ENCODE measurements at regions not wholly inside any gene's neighbourhood (a gene's known extent, or its start where the extent isn't known, plus 50 kb on each side); places are given as distances from the start of the nearest gene placed in this dataset.

DNA sequence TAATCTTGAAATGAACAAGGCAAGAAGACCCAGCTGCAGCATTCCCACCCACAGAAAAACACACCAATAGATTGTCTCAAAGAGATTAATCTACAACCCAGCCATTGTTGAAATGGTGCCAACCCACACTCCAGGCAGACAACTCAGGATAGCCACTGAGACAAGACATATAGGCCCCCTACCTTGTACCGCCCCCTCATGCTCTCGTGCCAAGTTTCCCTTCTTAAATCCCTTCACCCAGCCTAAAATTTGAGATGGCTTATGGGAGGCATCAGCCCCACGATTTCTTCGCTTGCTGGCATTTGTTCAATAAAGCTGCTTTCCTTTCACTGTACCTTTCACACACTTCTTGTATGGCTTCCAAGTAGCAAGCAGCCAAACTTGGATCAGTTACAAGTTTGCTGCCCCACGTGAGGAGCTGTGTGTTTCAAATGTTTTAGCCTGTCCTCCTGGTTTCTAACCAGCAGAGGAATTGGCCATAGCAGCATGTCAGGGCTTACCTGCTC, 1754.1 kb downstream of the C4orf33 start:
- Histone ChIP-seq H3K9me3 (no peaks in the 10 kb centered on the region), H3K27me3 (no peaks in the 10 kb centered on the region), H3K36me3 (no peaks in the 10 kb centered on the region), H3K27ac (no peak overlapping the region), H3K4me1 (no peaks in the 10 kb centered on the region), H3K4me3 (replicated peaks in 1 of 3) (no peak overlapping the region)
- WGBS, 2 donors: 10 to 35% methylated on average over 5 of the region's 5 CpGs
- intact Hi-C loops (cut with DNase I): no loop called here
- peak; percentile 27 to 48 for DNase-seq
- TF ChIP-seq, protein P1, sequence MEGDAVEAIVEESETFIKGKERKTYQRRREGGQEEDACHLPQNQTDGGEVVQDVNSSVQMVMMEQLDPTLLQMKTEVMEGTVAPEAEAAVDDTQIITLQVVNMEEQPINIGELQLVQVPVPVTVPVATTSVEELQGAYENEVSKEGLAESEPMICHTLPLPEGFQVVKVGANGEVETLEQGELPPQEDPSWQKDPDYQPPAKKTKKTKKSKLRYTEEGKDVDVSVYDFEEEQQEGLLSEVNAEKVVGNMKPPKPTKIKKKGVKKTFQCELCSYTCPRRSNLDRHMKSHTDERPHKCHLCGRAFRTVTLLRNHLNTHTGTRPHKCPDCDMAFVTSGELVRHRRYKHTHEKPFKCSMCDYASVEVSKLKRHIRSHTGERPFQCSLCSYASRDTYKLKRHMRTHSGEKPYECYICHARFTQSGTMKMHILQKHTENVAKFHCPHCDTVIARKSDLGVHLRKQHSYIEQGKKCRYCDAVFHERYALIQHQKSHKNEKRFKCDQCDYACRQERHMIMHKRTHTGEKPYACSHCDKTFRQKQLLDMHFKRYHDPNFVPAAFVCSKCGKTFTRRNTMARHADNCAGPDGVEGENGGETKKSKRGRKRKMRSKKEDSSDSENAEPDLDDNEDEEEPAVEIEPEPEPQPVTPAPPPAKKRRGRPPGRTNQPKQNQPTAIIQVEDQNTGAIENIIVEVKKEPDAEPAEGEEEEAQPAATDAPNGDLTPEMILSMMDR (IDR thresholded peaks at IDR 0.05): no peak
- no peak for TF ChIP-seq POLR2A (IDR thresholded peaks at IDR 0.05)

DNA sequence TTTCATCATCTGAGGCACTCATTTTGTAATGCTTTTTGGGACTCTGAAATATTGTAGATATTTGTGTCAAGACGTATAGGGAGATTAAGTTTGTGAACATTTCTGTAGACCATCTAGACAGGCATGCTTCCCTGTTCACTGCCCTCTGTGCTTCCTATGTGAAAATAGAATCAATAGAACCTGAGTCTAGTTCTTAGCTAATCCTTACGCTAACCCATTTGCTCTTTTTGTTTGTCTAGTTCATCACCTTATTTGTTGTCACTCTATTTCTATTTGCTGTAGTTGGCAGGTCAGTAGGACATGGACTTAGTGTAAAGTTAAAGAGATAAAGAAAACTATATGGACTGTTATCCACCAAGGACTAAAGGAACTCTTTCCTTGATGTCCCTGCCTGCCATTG, 1755.2 kb downstream of the C4orf33 start:
- Histone ChIP-seq H3K36me3 (no peaks in the 10 kb centered on the region), H3K27me3 (no peaks in the 10 kb centered on the region), H3K4me1 (no peaks in the 10 kb centered on the region), H3K27ac (no peak overlapping the region), H3K9me3 (no peaks in the 10 kb centered on the region), H3K4me3 (replicated peaks in 1 of 3) (no peak overlapping the region)
- DNase-seq: no peak
- 92 to 94% methylated on average over 2 of the region's 2 CpGs for WGBS, 2 donors
- TF ChIP-seq, protein P1 (IDR thresholded peaks at IDR 0.05): no peak
- TF ChIP-seq POLR2A (IDR thresholded peaks at IDR 0.05): no peak
- intact Hi-C loops (cut with DNase I): no loop called here

DNA sequence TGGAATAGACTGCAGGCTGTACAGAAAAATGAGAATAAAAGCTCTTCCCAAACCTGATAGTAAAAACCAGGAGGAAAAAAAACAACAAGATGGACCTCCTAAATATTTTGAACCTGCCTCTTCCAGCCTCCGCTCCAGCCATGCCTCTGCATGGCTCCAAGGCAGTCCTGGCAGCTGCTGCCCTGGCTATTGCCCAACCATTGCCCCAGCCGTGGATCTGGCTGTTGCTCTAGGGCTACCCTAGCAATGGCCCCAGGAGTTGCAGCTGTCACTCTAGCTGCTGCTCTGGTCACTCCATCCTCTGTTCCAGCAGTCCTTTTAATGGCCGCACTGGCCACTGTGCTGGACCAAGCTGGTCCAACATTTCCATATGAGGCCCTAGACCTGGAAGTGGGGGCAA, 1756.0 kb downstream of the C4orf33 start:
- intact Hi-C loops (cut with DNase I): no loop called here
- 88 to 93% methylated on average over 3 of the region's 3 CpGs for WGBS, 2 donors

GRCh38 chr4:130855533-130855932, 1759.6 kb downstream of the C4orf33 start:
- no peak for DNase-seq
- 82% methylated on average over 3 of the region's 3 CpGs for WGBS, 2 donors
- TF ChIP-seq POLR2A (IDR thresholded peaks at IDR 0.05): no peak
- TF ChIP-seq, protein P1 (IDR thresholded peaks at IDR 0.05): no peak
- no peaks in the 10 kb centered on the region for H3K27me3 ChIP-seq
- no peaks in the 10 kb centered on the region for H3K36me3 ChIP-seq
- H3K27ac ChIP-seq: no peak overlapping the region
- H3K4me3 ChIP-seq (replicated peaks in 1 of 3): no peak overlapping the region
- no peaks in the 10 kb centered on the region for H3K9me3 ChIP-seq
- intact Hi-C loops (cut with DNase I): no loop called here
- H3K4me1 ChIP-seq: no peaks in the 10 kb centered on the region

More for the DNA sequence above, 1756.0 kb downstream of the C4orf33 start:
- no peak overlapping the region for H3K27ac ChIP-seq
- H3K4me3 ChIP-seq (replicated peaks in 1 of 3): no peak overlapping the region
- H3K4me1 ChIP-seq: no peaks in the 10 kb centered on the region
- DNase-seq: no peak
- TF ChIP-seq, protein P1 (IDR thresholded peaks at IDR 0.05): no peak
- TF ChIP-seq POLR2A (IDR thresholded peaks at IDR 0.05): no peak
- H3K9me3 ChIP-seq: no peaks in the 10 kb centered on the region
- no peaks in the 10 kb centered on the region for H3K36me3 ChIP-seq
- H3K27me3 ChIP-seq: no peaks in the 10 kb centered on the region

DNA sequence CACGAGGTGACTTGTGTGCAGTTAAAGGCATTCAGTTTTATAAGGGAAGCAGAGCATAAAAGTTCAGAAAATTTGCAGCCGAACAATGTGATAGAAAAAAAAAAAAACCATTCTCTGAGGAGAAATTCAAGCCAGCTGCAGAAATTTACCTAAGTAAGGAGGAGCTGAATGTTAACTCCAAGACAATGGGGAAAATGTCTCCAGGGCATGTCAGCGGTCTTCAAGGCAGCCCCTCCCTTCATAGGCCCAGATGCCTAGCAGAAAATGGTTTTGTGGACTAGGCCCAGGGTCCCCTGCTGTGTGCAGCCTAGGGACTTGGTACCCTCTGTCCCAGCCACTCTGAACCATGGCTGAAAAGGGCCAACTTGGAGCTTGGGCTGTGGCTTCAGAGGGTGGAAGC, 1764.0 kb downstream of the C4orf33 start:
- H3K36me3 ChIP-seq: no peaks in the 10 kb centered on the region
- no peaks in the 10 kb centered on the region for H3K4me1 ChIP-seq
- no peak for DNase-seq
- no peak overlapping the region for H3K27ac ChIP-seq
- H3K4me3 ChIP-seq (replicated peaks in 1 of 3): no peak overlapping the region
- intact Hi-C loops (cut with DNase I): no loop called here
- H3K9me3 ChIP-seq: no peaks in the 10 kb centered on the region
- TF ChIP-seq POLR2A (IDR thresholded peaks at IDR 0.05): no peak
- TF ChIP-seq, protein P1 (IDR thresholded peaks at IDR 0.05): no peak
- 82 to 90% methylated on average over 3 of the region's 3 CpGs for WGBS, 2 donors
- H3K27me3 ChIP-seq: no peaks in the 10 kb centered on the region
